TTC549 (cell line): ENCODE measurements at regions not wholly inside any gene's neighbourhood (a gene's known extent, or its start where the extent isn't known, plus 50 kb on each side); places are given as distances from the start of the nearest gene placed in this dataset.

ENCODE experiments used
- FAIRE-seq: peaks from 2 replicates; lab custom pipeline; 2012; peaks lifted over from hg19 to GRCh38; lab: Jason Lieb, UNC

DNA sequence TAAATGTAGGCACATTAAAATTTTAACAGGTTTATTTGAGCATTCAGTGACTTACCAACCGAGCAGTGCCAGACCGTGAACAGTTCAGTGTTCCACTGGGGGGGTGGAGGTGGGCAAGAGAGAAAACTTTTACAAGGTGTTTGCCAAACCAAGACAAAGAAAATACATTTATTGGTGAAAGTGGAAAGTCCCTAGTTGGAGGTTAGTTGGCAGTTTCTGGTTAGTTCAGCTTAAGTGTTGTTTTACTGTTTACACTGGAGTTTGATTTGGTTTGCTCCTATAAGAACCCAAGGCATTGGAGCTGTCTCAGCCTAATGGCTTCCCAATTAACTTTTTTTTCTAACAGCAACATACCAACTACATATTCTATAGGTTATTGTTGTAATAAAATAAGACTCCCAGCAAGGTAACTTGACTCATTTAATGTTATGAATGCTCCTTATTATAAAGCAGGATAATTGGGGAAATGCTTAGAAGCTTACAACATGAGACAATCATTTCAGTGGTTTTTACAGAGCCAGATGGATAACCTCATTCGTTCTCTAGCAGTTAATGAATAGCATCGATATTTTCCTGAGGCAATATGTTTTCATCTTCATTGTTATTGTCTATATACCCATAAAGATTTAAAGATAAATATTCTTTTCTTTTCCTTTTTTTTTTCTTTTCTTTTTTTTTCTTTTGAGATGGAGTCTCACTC, 115.8 kb downstream of the ETNK1 start:
- no peak for FAIRE-seq

DNA sequence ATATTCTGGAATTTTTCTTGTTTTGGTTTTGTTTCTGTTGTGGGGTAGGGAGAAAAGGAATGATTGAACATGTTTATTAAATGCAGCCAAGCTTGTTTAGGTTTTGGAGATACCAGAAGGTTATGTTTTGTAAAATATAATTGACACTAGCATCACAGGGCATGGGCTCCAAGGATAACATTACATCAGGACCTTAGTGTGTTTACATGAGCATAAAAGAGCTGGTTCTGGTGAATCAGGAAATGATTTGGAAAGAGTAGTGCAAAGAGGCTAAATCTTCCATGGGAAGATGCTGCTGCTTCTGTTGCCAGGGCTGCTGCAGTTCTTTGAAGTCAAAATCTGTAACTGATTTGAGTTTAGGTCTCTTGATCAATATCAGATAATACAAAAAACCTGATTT, 118.7 kb downstream of the ETNK1 start:
- FAIRE-seq: no peak

DNA sequence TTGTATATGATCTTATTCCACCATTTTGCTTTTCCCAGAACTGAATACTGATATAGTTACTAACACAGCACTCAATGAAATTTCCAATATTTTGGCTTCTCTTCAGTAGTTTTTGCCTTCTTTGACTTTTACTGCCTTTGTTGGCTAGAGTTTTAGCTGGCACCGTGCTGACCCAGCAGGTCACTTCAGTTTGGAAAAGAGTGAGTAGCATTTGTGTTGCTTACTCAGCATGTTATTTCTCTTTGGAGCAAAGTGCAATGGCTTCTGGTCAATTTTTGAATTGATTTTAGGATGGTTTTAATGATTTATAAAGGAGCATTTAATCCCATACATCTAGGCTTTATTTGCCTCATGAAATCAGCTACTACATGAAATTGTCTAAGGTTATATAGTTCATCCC, 119.2 kb downstream of the ETNK1 start:
- no peak for FAIRE-seq

DNA sequence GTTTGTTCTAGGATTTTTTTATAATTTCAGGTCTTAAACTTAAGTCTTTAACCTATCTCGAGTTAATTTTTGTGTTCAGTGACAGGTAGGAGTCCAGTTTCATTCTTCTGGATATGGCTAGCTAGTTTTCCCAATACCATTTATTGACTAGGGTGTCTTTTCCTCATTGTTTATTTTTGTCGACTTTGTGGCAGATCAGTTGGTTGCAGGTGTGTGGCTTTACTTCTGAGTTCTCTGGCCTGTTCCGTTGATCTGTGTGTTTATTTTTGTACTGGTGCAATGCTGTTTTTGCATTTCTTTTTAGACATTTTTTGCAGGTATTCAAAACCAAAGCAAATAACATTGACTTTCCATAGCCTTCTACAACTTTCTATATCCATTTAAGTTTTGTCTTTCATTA, 121.7 kb downstream of the ETNK1 start:
- FAIRE-seq: no peak

DNA sequence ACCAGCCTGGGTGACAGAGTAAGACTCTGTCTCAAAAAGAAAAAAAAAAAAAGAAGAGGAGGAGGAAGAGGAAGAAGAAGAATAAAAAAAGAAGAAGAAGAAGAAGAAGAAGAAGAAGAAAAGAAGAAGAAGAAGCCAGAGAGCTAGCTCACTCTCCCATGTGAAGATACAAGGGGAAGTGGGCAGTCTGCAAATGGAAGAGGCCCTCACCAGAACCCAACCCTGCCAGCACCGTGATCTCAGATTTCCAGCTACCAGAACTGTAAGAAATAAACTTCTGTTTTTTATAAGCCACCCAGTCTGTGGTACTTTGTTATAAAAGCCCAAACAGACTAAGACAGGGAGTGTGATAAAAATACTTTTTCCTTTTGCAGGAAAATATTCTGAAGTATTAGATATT, 130.7 kb downstream of the ETNK1 start:
- no peak for FAIRE-seq

DNA sequence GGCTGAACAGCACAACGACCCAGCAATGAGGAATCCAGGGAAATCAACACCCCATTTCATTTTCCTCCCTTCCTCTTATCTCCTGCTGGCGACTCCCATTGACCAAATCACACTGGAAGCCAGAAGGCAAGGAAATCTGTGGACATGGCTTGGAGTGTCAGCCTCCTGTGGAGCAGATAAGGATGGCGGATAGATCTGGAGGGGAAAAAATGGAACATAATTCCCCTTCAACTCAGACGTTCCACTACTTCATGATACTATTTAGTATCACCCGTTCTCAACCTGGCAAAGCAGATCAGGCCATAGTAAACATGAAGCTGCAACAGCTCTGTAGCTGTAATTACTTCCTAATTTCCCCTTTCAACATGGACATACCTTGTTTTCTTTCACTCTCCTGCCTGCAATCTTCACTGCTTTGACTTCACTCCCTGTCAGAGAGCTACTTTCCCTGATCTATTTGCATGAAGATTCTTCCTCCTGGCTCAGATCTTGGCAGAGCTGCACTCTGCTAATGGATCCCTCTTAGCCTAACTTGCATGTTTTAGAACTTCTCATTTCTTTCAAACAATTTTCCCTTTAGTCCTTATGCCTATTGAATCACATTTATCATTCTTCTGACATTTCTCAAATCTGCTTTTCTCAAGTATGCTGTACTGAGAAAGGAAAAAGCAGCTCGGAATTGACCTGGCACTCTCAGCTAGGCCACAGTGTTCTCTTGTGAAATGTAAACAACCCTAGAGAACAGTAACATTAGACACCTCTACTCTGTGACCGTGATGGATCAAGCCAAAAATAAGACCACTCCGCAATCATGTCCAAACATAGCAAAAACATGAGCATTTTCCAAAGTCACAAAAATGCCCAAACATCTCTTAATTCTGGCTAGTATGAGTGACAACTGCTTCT, 135.1 kb downstream of the ETNK1 start:
- FAIRE-seq: no peak

DNA sequence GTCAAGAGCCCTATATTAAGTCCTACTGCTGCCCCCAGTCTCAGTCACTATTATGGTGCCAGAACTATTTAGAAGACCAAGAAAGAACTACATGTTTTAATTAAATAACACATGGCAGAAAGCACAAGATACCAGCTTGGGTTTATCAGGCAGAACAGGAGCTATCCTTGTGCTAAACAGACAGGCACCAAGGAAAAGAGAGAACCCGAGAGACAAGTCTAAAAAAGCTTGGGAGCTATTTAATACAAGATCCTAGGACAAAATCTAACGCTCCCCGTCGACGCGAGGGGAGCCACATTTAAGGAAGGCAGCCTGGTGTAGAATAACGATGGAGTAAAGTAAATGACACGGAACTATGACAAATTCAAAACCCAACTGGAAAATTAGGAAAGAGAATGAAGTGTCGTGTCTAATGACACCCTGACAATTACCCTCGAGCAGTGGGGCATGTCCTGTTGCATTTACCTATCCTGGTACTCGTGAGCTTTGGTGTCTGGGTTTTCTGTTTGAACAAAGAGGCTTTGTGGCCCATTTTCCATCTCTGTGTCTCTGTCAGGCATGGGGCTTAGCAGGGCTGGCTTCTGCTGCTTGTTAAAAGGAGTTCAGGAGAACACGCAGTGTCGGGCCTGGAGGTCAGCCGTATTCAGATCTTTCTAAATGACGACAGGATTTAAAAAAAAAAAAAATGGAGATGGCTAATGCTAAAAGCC, 140.6 kb downstream of the ETNK1 start:
- no peak for FAIRE-seq

DNA sequence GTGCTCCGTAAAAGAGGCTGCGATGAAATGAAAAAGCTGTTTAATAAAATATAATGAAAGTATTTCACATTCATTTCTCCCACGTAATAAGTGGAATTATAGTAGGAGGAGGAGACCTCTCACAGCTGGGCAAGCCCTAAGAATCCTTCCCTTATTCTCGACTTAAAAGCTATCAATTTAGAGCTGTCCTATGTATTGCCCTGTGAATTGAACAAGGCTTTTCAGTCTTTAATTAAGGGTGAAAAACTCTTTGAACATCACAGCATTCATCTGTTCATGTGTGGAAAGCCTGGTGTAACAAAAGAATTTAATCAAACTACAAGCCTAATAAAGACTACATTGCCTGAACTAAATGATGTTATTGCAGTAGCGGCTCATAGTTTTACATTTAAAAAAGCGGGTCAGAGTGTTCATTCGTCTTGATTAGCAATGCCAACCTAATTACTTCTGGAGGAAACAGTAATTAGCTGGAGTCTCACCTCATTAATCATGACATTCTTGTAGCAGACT, 142.0 kb downstream of the ETNK1 start:
- FAIRE-seq: no peak

DNA sequence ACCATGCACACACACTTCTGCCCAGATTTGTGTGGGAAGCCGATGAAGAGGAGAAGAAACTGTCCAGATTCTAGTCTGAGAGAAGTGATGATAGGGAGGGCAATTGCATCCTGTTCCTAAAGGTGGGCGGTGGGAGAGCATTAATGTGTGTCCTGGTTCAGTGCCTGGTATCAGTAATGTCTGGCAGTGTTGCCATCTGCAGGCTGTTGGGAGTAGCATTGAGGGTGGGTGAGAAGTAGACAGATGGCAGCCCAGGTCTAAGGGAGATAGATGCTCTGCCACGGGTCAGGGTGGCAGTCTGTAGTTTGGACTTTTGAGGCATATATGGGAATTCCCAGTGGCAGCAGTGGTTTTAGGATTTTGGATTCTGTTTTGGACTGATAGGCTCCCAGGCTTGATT, 156.4 kb downstream of the ETNK1 start:
- no peak for FAIRE-seq

DNA sequence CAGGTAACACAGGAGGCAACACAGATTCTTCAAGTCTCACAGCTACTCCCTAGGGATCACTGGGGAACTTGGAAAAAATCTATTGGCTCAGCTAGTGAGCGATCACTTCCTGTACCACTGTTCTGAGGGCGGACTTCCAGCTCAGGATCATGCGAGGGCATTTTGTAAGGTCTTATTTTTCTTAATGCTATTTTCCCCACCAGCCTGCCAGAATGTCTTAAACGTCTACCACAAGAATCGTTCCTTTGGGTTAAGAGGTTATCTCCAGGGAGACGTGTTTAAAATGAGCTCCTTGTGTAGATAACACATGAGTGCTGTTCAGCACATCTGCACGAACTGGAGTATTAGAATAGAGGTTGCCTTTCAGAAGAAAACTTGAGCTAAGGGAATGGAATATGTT, 162.6 kb downstream of the ETNK1 start:
- no peak for FAIRE-seq

DNA sequence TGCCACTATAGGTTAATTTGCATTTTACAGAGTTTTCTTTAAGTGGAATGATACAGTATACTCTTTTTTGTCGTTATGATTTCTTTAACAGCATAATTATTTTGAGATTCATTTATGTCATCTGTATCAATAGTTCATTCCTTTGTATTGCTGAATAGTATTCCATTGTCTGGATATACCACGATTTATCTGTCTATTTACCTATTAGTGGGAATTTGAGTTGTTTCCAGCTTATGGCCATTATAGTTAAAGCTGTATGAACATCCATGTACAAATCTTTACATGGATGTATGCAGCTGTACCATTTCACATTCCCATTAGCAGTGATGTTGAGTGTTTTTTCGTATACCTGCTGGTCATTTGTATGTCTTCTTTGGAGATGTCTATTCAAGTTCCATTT, 163.9 kb downstream of the ETNK1 start:
- no peak for FAIRE-seq

DNA sequence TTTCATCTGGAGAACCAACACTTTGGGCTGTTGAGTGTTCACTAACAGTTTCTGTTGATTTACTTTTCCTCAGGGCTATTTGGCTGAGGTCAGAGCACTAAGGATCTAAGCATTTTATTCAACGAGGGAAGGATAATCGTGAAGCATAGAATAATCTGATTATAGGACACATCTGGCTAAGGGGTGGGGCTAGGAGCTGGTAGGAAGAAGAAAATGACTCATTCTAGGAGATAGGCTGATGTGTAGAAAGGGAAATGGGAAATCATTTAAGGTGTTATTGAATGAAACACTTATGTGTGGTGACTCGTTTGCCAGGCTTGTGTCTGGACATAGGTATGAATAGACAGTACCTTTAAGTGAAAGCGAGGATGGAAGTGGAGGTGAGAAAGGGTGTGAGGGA, 167.2 kb downstream of the ETNK1 start:
- no peak for FAIRE-seq

DNA sequence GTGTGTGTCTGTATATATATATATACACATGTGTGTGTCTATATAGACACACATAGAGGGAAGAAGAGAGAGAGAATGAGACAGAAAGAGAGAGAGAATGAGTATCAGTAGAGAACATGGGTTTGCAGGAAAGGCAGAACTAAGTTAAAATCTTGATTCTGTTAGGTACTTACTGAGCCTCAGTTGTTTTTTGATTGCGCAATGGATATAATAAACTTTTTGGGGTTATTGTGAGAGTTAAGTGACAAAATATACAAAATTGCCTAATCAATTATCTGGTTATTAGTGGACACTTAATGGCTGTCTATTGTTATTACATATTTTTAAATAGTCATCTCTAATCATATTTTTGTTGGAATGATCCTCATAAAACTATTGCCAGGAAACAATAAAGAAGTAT, 169.0 kb downstream of the ETNK1 start:
- no peak for FAIRE-seq

DNA sequence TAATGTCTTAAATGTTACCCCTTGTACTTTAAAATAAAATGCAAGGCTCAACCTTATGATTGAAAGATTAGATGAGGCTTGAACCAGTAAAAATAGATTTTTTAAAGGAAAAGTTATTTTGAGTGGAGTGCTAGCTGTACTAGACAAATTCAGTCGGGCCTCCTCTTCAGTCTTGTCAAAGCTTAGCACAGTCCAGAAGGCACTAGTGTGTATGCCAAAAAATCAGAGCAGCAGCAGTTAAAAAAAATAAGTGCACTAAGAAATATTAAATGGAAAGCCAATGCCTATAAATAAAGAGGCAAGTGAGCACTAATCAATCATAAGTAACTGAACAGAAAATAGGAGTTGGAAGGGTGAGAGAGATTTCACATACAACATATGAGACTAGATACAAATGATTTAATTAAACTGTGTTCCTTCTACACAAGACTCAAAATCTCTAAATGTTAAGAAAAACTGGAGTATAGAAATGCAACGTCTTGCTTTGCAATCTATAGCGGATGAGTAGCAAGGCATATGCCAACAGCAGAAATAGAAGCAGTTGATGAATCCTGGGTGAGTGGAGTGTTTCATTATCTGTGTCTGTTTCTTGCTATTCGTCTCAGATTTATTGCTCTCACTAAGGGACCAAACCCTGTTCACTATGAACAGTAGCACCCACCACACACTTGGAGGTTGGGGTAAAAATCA, 172.1 kb downstream of the ETNK1 start:
- FAIRE-seq: no peak

DNA sequence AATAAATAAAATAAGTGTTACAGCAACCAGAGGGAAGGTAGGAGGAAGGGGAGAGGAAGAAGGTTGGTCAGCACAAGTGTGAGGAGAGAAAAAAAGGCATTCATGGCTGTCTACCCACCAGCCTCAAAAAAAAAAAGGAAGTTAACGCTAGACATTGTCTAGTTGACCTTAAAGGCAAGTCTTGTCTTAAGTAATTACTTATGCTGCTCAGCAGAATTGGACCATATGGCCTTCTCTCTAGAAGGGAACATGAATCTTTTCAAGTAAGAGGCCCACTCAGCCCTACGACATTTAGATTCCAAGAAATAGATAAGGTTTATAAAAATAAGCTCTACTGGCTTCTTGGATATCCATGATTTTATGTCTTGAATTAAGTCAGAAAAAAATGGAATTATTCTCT, 172.7 kb downstream of the ETNK1 start:
- no peak for FAIRE-seq

DNA sequence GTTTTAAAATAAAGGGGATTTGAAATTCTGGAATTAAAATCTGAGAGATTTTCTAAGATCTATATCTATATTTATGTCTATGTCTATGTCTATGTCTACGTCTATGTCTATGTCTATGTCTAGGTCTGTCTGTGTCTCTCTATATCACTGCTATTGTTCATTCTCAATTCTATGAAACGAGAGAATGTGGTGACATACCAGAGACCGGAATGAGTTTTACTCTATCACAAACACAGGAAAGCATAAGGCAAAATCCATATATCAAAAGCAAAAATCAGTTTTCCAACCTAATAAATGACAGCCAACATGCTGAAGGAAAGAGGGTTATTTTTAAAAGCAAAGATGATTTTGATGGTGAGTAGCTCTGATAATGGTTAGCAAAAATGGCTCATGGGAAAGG, 173.1 kb downstream of the ETNK1 start:
- no peak for FAIRE-seq

DNA sequence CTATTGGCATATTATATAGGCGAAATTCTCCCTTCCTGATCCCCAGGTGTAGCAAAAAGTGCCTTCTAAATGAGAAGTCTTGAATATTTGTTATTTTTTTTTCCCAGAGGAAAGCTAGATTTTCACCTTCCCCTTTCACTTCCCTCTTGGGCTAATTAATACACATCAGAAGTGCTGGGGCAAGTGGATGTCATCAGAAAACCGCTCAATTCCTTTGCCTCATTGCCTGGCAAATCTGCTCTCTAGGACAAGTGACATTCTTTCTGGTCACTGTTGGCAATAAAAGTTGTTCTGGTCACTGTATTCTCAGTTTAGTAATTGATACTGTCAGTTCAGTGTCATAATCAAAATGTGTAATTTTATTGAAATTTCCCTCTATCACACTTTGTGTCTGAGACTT, 174.5 kb downstream of the ETNK1 start:
- no peak for FAIRE-seq

DNA sequence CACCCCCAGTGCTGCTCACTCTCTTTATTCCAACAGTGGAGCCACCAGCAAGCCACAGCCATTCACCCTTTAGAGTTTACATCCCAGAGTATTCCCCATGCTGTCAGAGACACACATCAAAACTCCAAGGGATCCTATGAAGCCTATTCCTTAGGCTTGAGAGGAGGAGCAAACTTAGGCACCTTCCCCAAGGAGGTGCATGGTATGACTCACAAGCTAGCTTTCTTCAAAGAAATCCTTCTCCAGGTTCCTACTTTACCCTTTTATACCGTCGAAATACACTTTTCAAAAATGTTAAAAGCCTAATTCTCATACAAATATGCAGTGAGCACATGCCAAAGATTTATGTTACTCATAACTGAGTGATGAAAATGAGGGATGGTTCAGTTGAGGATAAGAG, 175.4 kb downstream of the ETNK1 start:
- FAIRE-seq: no peak

DNA sequence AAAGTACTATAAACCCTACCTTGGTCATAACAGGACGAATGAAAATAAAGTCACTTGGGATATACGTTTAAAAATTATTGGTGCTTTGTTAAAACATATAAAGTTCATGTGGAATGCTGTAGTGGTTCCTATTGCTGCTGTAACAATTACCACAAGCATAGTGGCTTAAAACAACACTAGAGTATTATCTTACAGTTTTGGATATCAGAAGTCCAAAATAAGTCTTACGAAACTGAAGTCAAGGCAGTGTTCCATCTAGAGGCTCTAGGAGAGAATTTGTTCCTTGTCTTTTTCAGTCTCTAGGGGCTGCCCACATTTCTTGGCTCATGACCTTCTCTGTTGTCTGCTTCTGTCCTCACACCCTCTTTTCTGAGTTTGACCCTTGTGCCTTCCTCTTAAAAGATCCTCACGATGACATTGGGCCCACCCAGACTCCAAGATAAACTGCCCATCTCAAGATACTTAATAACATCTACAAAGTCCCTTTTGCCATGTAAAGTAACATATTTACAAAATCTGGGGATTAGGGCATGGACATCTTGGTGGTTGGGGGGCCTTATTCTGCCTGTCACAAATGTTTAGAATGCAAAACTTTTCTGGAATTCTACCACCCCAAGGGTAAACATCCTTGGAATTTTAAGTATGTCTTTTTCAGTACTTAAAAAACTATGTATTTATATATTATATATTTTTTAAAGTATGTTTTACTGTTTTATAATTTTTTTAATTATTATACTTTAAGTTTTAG, 178.1 kb downstream of the ETNK1 start:
- FAIRE-seq: no peak

DNA sequence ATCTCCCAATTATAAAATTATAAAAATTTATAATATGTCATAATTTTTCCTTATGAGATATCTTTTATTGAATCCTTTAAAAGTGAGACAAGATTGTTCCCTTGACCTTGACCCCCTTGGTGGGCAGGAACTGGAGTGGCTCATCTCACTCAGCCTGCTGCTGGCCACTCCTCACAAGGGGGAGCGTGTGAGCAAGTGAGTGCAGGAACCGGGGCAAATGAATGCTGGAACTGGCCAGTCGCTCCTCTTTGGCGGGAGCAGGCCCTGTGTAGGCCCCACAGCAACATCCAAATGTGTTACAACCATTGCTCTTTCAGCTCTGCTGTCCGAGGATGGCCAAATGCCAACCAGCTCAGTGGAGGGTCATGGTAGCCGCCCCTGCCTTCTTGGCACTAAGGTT, 178.8 kb downstream of the ETNK1 start:
- FAIRE-seq: no peak

DNA sequence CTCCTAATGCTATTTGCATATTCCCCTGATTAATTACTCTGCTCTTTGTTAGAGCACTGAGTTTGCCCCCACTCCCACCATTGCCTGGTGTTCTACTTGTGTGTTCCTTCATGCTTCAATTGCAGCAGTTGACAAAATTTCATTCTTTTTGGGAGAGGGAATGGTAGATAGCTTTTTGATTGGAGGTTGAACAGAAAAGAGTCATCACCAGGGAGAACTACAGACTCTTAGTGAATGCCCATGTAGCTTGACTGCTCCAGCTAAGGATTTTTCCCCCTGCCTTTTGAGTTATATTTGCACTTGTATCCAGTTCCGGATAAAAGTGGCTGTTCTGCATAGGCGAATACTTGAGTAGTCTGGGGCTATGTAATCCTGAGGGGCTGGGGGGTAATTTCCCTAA, 183.9 kb downstream of the ETNK1 start:
- FAIRE-seq: no peak

DNA sequence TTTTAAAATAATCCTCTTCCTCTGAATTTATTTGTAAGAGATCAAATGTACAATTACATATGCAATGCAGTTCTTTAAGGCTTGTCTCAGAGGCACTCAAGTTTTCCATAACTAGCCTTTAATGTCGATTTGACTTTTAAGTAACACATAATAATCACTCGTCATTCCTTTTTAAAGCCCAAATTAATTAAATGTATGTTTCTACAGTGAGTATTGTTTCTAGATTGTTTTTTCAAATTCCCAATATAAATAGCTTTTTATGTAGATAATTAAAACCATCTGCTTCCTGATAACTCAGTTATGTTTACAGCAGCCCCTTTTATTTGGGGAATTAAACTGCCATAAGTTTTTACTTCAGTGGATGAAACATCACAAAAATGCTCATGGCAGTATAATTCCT, 185.1 kb downstream of the ETNK1 start:
- no peak for FAIRE-seq
